Liver (tissue), 8 donors: ENCODE measurements at regions not wholly inside any gene's neighbourhood (a gene's known extent, or its start where the extent isn't known, plus 50 kb on each side); places are given as distances from the start of the nearest gene placed in this dataset.

Experiments
- DNase-seq: peaks from one replicate; pipeline ENCODE4 v3.0.0-alpha.2; 2017; ENCODE audit warnings: low spot score
- H3K27ac ChIP-seq, 2 donors: one replicate each; pipeline ENCODE4 v1.7.0; 2013; ENCODE audit warnings: inconsistent platforms in 2 of 2, low read length in 2 of 2, control low read depth in 1 of 2, low read depth in 1 of 2, mild to moderate bottlenecking in 1 of 2
- H3K27me3 ChIP-seq, 4 donors: one replicate each; pipeline versions ENCODE4 v1.6.1 to v1.7.0; 2013; ENCODE audit warnings: low read length in 3 of 4, inconsistent platforms in 1 of 4, mild to moderate bottlenecking in 1 of 4, moderate library complexity in 1 of 4; ENCODE audit not compliant: control insufficient read depth in 4 of 4, insufficient read depth in 4 of 4
- H3K36me3 ChIP-seq, 4 donors: one replicate each; pipeline versions ENCODE4 v1.6.1 to v1.7.0; 2013; ENCODE audit warnings: low read length in 3 of 4, mild to moderate bottlenecking in 3 of 4, low read depth in 1 of 4, moderate library complexity in 1 of 4; ENCODE audit not compliant: control insufficient read depth in 4 of 4, insufficient read depth in 3 of 4
- H3K4me1 ChIP-seq, 4 donors: one replicate each; pipeline versions ENCODE4 v1.6.1 to v1.7.0; 2013; ENCODE audit warnings: low read length in 3 of 4, mild to moderate bottlenecking in 3 of 4, moderate library complexity in 1 of 4; ENCODE audit not compliant: control insufficient read depth in 4 of 4, insufficient read depth in 4 of 4
- H3K4me3 ChIP-seq, 3 donors: one replicate each; pipeline versions ENCODE4 v1.6.1 to v1.7.0; 2013; ENCODE audit warnings: low read length in 3 of 3, control low read depth in 1 of 3, low read depth in 1 of 3, mild to moderate bottlenecking in 1 of 3
- H3K9ac ChIP-seq, 2 donors: one replicate each; pipeline ENCODE4 v1.7.0; 2013; ENCODE audit warnings: low read length in 2 of 2, mild to moderate bottlenecking in 2 of 2, moderate library complexity in 2 of 2, control low read depth in 1 of 2, low read depth in 1 of 2
- H3K9me3 ChIP-seq, 4 donors: one replicate each; pipeline versions ENCODE4 v1.6.1 to v1.7.0; 2013; ENCODE audit warnings: low read length in 3 of 4; ENCODE audit not compliant: control insufficient read depth in 4 of 4
- EGR1 ChIP-seq, 2 donors: IDR thresholded peaks; 2 replicates each; pipeline ENCODE4 v1.6.1; 2016 to 2018; ENCODE audit warnings: antibody characterized with exemption in 2 of 2, low read depth in 2 of 2
- FOXA1 ChIP-seq: IDR thresholded peaks from 2 replicates; pipeline ENCODE4 v1.6.1; 2016; ENCODE audit warnings: antibody characterized with exemption
- FOXA2 ChIP-seq: IDR thresholded peaks from 2 replicates; pipeline ENCODE4 v1.6.1; 2016; ENCODE audit warnings: antibody characterized with exemption
- GABPA ChIP-seq, 2 donors: IDR thresholded peaks in 1 of 2; conservative IDR thresholded peaks in 1 of 2; 2 replicates each; pipeline ENCODE4 v1.6.1; 2016; ENCODE audit warnings: antibody characterized with exemption in 2 of 2, mild to moderate bottlenecking in 1 of 2, moderate library complexity in 1 of 2
- HNF4A ChIP-seq, 2 donors: conservative IDR thresholded peaks; 2 replicates each; pipeline ENCODE4 v1.6.1; 2016; ENCODE audit warnings: antibody characterized with exemption in 2 of 2, mild to moderate bottlenecking in 2 of 2
- HNF4G ChIP-seq: IDR thresholded peaks from 2 replicates; pipeline ENCODE4 v1.6.1; 2016; ENCODE audit warnings: antibody characterized with exemption
- JUND ChIP-seq, 2 donors: IDR thresholded peaks; 2 replicates each; pipeline ENCODE4 v1.6.1; 2016; ENCODE audit warnings: antibody characterized with exemption in 2 of 2
- NR2F2 ChIP-seq: IDR thresholded peaks from 2 replicates; pipeline ENCODE4 v1.6.1; 2016; ENCODE audit warnings: antibody characterized with exemption
- RAD21 ChIP-seq, 2 donors: IDR thresholded peaks; 2 replicates each; pipeline ENCODE4 v1.6.1; 2016; ENCODE audit warnings: antibody characterized with exemption in 2 of 2, mild to moderate bottlenecking in 2 of 2
- RXRA ChIP-seq, 2 donors: IDR thresholded peaks; 2 replicates each; pipeline ENCODE4 v1.6.1; 2017 to 2018; ENCODE audit warnings: antibody characterized with exemption in 2 of 2, mild to moderate bottlenecking in 1 of 2
- SP1 ChIP-seq: IDR thresholded peaks from 2 replicates; pipeline ENCODE4 v1.6.1; 2018; ENCODE audit warnings: antibody characterized with exemption, mild to moderate bottlenecking
- TAF1 ChIP-seq: conservative IDR thresholded peaks from 2 replicates; pipeline ENCODE4 v1.6.1; 2016; ENCODE audit warnings: antibody characterized with exemption, mild to moderate bottlenecking
- YY1 ChIP-seq: IDR thresholded peaks from 2 replicates; pipeline ENCODE4 v1.6.1; 2016; ENCODE audit warnings: antibody characterized with exemption, mild to moderate bottlenecking
- WGBS: extraction: QIAGEN DNeasy Blood & Tissue Kit; methylation state at CpG from one replicate; pipeline ENCODE4 v1.1.7; 2013; 5-methylcytosine and 5-hydroxymethylcytosine counted together
- TF ChIP-seq, protein P1 (sequence below): IDR thresholded peaks from 2 replicates; pipeline ENCODE4 v1.6.1; 2016; ENCODE audit warnings: antibody characterized with exemption, mild to moderate bottlenecking
- TF ChIP-seq, protein P2 (sequence below): IDR thresholded peaks from 2 replicates; pipeline ENCODE4 v1.6.1; 2016; ENCODE audit warnings: antibody characterized with exemption
- TF ChIP-seq, protein P3 (sequence below): IDR thresholded peaks from 2 replicates; pipeline ENCODE4 v1.6.1; 2016; ENCODE audit warnings: antibody characterized with exemption
- TF ChIP-seq, protein P4 (sequence below): IDR thresholded peaks from 2 replicates; pipeline ENCODE4 v1.6.1; 2016; ENCODE audit warnings: antibody characterized with exemption
- TF ChIP-seq, protein P5 (sequence below): fragments of 150-350 bp; IDR thresholded peaks from 2 replicates; pipeline ENCODE4 v1.5.1; 2017; ENCODE audit warnings: improper control_type of control experiment, low read depth, low read length; ENCODE audit not compliant: missing input control
- donor health status: healthy.
- donor health status: healthy.
- donor health status: healthy.
- donor health status: healthy.
- donor health status: healthy.

DNA sequence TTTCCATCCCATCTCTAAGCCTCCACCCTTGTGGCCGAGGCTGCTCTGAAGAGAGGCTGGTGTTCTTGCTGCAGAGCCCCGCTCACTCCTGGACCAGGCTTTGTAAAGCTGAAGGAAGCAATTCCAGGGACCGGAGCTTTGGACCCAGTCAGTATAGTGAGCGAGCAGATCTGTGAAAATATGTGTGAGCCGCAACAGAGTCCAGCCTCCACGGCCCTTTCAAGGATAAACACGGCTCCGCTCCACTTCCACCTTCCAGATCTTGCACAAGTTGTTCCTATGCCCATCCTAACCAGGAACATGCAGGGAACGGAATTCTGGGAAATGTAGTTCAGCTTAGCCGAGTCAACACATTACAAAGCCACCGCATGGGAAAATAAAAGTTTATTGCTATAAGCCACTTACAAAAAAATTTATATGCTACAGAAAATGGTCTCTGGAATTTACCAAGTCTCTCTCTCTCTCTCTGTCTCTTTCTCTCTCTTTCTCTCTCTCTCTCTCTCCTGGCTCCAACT, 151.7 kb upstream of the ZNF521 start:
- TF ChIP-seq, protein P1, sequence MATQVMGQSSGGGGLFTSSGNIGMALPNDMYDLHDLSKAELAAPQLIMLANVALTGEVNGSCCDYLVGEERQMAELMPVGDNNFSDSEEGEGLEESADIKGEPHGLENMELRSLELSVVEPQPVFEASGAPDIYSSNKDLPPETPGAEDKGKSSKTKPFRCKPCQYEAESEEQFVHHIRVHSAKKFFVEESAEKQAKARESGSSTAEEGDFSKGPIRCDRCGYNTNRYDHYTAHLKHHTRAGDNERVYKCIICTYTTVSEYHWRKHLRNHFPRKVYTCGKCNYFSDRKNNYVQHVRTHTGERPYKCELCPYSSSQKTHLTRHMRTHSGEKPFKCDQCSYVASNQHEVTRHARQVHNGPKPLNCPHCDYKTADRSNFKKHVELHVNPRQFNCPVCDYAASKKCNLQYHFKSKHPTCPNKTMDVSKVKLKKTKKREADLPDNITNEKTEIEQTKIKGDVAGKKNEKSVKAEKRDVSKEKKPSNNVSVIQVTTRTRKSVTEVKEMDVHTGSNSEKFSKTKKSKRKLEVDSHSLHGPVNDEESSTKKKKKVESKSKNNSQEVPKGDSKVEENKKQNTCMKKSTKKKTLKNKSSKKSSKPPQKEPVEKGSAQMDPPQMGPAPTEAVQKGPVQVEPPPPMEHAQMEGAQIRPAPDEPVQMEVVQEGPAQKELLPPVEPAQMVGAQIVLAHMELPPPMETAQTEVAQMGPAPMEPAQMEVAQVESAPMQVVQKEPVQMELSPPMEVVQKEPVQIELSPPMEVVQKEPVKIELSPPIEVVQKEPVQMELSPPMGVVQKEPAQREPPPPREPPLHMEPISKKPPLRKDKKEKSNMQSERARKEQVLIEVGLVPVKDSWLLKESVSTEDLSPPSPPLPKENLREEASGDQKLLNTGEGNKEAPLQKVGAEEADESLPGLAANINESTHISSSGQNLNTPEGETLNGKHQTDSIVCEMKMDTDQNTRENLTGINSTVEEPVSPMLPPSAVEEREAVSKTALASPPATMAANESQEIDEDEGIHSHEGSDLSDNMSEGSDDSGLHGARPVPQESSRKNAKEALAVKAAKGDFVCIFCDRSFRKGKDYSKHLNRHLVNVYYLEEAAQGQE = no peak
- TF ChIP-seq SP1 = peak; percentile 18
- TF ChIP-seq RAD21 (IDR thresholded peaks at IDR 0.05) = peak; percentile 14 to 45
- Histone ChIP-seq H3K4me1 (peaks cover 0 to 3% (median 0%) of the 10 kb centered on the region in 4 donors), H3K27me3 (peaks cover 0 to 4% (median 0%) of the 10 kb centered on the region in 4 donors), H3K9ac (no peak overlapping the region), H3K4me3 (peak overlapping the region in 2 of 3 donors; percentile 4 to 26), H3K9me3 (peaks cover 0 to 2% (median 0%) of the 10 kb centered on the region in 4 donors), H3K27ac (no peak overlapping the region), H3K36me3 (no peaks in the 10 kb centered on the region)
- DNase-seq = no peak
- WGBS = 13% methylated on average over 11 of the region's 11 CpGs

DNA sequence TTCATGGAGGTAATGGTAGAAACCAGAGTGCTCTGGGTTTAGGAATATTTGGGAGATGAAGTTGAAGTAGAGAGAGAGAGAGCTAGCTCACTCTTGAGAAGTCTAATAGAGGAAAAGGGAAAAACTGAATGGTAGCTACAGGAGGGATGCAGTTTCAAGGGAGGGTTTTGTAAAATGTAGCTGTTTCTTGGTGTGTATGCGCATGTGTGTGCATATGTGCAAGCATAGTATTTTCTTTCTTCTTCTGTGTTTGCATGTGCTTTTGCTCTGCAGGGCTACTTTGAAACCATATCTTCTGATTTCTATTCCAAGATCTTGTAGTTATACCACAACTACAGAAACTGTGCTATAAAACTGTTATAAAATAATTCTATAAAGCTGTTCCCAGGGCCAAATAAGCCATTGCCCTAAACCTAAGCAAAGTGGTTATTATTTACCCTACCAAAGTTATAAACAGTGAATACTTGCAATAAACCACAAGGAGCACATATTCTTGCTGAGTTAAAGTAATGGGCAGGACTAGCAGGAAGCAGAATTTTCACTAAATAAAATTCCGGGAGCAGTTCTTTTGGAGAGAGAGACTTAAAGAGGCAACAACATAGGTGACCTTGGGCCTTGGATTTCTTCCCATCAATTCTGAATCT, 145.3 kb upstream of the ZNF521 start:
- peaks cover 0 to 2% (median 0%) of the 10 kb centered on the region in 4 donors for H3K9me3 ChIP-seq
- no peak overlapping the region for H3K27ac ChIP-seq
- no peaks in the 10 kb centered on the region for H3K36me3 ChIP-seq
- no peak for DNase-seq
- H3K9ac ChIP-seq = no peak overlapping the region
- TF ChIP-seq NR2F2 (no peak), JUND (IDR thresholded peaks at IDR 0.05) (no peak), TAF1 (no peak), SP1 (no peak), RXRA (IDR thresholded peaks at IDR 0.05) (no peak), FOXA1 (no peak), FOXA2 (no peak), RAD21 (IDR thresholded peaks at IDR 0.05) (no peak), YY1 (no peak), HNF4A (conservative IDR thresholded peaks at IDR 0.05) (no peak), EGR1 (IDR thresholded peaks at IDR 0.05; ENCODE audit: low read depth in 2 of 2) (no peak), GABPA (IDR thresholded peaks at IDR 0.05 in 1 of 2, conservative IDR thresholded peaks at IDR 0.05 in 1 of 2) (no peak), HNF4G (no peak)
- TF ChIP-seq, protein P2, sequence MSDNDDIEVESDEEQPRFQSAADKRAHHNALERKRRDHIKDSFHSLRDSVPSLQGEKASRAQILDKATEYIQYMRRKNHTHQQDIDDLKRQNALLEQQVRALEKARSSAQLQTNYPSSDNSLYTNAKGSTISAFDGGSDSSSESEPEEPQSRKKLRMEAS = no peak
- TF ChIP-seq, protein P1 = no peak
- TF ChIP-seq, protein P3, sequence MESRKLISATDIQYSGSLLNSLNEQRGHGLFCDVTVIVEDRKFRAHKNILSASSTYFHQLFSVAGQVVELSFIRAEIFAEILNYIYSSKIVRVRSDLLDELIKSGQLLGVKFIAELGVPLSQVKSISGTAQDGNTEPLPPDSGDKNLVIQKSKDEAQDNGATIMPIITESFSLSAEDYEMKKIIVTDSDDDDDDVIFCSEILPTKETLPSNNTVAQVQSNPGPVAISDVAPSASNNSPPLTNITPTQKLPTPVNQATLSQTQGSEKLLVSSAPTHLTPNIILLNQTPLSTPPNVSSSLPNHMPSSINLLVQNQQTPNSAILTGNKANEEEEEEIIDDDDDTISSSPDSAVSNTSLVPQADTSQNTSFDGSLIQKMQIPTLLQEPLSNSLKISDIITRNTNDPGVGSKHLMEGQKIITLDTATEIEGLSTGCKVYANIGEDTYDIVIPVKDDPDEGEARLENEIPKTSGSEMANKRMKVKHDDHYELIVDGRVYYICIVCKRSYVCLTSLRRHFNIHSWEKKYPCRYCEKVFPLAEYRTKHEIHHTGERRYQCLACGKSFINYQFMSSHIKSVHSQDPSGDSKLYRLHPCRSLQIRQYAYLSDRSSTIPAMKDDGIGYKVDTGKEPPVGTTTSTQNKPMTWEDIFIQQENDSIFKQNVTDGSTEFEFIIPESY = no peak
- TF ChIP-seq, protein P4, sequence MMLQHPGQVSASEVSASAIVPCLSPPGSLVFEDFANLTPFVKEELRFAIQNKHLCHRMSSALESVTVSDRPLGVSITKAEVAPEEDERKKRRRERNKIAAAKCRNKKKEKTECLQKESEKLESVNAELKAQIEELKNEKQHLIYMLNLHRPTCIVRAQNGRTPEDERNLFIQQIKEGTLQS = no peak
- TF ChIP-seq, protein P5, sequence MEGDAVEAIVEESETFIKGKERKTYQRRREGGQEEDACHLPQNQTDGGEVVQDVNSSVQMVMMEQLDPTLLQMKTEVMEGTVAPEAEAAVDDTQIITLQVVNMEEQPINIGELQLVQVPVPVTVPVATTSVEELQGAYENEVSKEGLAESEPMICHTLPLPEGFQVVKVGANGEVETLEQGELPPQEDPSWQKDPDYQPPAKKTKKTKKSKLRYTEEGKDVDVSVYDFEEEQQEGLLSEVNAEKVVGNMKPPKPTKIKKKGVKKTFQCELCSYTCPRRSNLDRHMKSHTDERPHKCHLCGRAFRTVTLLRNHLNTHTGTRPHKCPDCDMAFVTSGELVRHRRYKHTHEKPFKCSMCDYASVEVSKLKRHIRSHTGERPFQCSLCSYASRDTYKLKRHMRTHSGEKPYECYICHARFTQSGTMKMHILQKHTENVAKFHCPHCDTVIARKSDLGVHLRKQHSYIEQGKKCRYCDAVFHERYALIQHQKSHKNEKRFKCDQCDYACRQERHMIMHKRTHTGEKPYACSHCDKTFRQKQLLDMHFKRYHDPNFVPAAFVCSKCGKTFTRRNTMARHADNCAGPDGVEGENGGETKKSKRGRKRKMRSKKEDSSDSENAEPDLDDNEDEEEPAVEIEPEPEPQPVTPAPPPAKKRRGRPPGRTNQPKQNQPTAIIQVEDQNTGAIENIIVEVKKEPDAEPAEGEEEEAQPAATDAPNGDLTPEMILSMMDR = no peak
- WGBS = 81% methylated on average over 2 of the region's 2 CpGs
- no peaks in the 10 kb centered on the region for H3K27me3 ChIP-seq
- no peak overlapping the region for H3K4me3 ChIP-seq
- no peaks in the 10 kb centered on the region for H3K4me1 ChIP-seq
